ENCODE measurements at regions not wholly inside any gene's neighbourhood (a gene's known extent, or its start where the extent isn't known, plus 50 kb on each side); places are given as distances from the start of the nearest gene placed in this dataset.
"Not testable (repeated sequence)": the region's sequence is repeated elsewhere in the genome, so short reads cannot be mapped to it uniquely, and the experiment has no call there.

DNA sequence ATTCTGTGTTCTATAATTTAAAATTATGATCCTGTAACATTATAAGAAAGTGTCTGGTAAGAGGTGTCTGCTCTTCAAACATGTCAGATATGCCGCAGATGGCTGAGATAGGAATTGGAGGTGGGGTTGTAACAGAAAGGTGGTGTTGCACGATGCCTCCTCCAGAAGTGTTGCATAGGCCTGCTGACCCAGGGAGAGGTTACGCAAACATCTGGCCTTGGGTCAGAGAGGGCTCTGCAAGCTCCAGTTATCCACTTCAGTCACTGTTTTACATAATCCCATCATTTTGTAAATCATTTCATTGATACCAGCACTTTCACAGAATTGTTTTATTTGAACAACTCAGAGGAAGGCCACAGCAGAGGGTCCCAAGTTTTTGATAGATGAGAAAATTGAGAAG, 256.5 kb downstream of the OSR1 start:
- Mint-ChIP-seq H3K27me3 (no peaks in the 10 kb centered on the region), H3K9me3 (peaks cover 0 to 2% of the 10 kb centered on the region in 2 donors), H3K4me1 (peaks cover 0 to 2% of the 10 kb centered on the region in 2 donors), H3K27ac (no peak overlapping the region), H3K4me3 (no peak overlapping the region), H3K36me3 (no peaks in the 10 kb centered on the region)
- ATAC-seq (replicated peaks) (no peak), DNase-seq (no peak)

GRCh38 chr2:19100570-19100969, 257.9 kb downstream of the OSR1 start:
- ATAC-seq (replicated peaks) (no peak), DNase-seq (no peak)
- H3K4me1 Mint-ChIP-seq = peaks cover 0 to 2% of the 10 kb centered on the region in 2 donors
- no peak overlapping the region for H3K4me3 Mint-ChIP-seq
- H3K27me3 Mint-ChIP-seq = no peaks in the 10 kb centered on the region
- peaks cover 3 to 4% of the 10 kb centered on the region in 2 donors for H3K9me3 Mint-ChIP-seq
- H3K27ac Mint-ChIP-seq = no peak overlapping the region
- no peaks in the 10 kb centered on the region for H3K36me3 Mint-ChIP-seq

- no peak overlapping the region for H3K4me3 Mint-ChIP-seq
- ATAC-seq (replicated peaks) (no peak), DNase-seq (no peak)
- peaks cover 2 to 7% of the 10 kb centered on the region in 2 donors for H3K9me3 Mint-ChIP-seq
- H3K4me1 Mint-ChIP-seq = peaks cover 0 to 2% of the 10 kb centered on the region in 2 donors
- no peaks in the 10 kb centered on the region for H3K27me3 Mint-ChIP-seq
- H3K27ac Mint-ChIP-seq = no peak overlapping the region
- no peaks in the 10 kb centered on the region for H3K36me3 Mint-ChIP-seq
Observed at GRCh38 chr2:19099181-19099580, 259.2 kb downstream of the OSR1 start.

- H3K9me3 Mint-ChIP-seq = peaks cover 4 to 10% of the 10 kb centered on the region in 2 donors
- no peak overlapping the region for H3K27ac Mint-ChIP-seq
- peaks cover 0 to 2% of the 10 kb centered on the region in 2 donors for H3K4me1 Mint-ChIP-seq
- H3K4me3 Mint-ChIP-seq = no peak overlapping the region
- ATAC-seq (replicated peaks) = no peak
- H3K27me3 Mint-ChIP-seq = no peaks in the 10 kb centered on the region
- no peak for DNase-seq
- H3K36me3 Mint-ChIP-seq = no peaks in the 10 kb centered on the region
Observed at GRCh38 chr2:19098467-19099160, 259.8 kb downstream of the OSR1 start.

GRCh38 chr2:19089476-19089875, 268.9 kb downstream of the OSR1 start:
- not testable (repeated sequence) for H3K27ac Mint-ChIP-seq; H3K9me3 Mint-ChIP-seq; ATAC-seq (replicated peaks); H3K4me3 Mint-ChIP-seq; H3K36me3 Mint-ChIP-seq; H3K4me1 Mint-ChIP-seq; DNase-seq; H3K27me3 Mint-ChIP-seq

GRCh38 chr2:19086231-19086651, 272.2 kb downstream of the OSR1 start:
- H3K4me1 Mint-ChIP-seq = no peaks in the 10 kb centered on the region
- no peak overlapping the region for H3K4me3 Mint-ChIP-seq
- H3K27ac Mint-ChIP-seq = no peak overlapping the region
- DNase-seq (no peak), ATAC-seq (replicated peaks) (no peak)
- H3K9me3 Mint-ChIP-seq = peaks cover 2 to 4% of the 10 kb centered on the region in 2 donors
- H3K27me3 Mint-ChIP-seq = no peaks in the 10 kb centered on the region
- peaks cover 0 to 4% of the 10 kb centered on the region in 2 donors for H3K36me3 Mint-ChIP-seq

DNA sequence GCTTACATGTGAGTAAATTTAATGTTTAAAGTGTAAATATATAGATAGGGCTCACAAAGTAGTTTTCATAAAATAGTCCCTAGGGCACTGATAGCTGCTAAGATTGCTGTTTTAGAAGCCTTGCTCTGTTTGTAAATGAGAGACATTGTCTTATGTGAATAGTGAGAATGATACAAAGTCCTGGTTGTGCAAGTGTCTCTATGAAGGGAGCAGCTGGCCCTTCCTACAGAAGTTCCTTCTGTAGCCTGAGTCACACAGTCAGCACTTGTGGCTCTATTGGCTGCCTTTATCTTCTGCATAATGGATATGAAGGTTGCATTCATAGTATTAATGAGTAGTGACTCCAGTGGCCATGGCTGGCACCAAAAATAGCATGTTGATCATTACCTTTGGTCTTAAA, 279.7 kb downstream of the OSR1 start:
- peaks cover 0 to 4% of the 10 kb centered on the region in 2 donors for H3K36me3 Mint-ChIP-seq
- no peak overlapping the region for H3K4me3 Mint-ChIP-seq
- H3K27me3 Mint-ChIP-seq = no peaks in the 10 kb centered on the region
- H3K4me1 Mint-ChIP-seq = no peaks in the 10 kb centered on the region
- peaks cover 0 to 2% of the 10 kb centered on the region in 2 donors for H3K9me3 Mint-ChIP-seq
- ATAC-seq (replicated peaks) = no peak
- no peak overlapping the region for H3K27ac Mint-ChIP-seq
- DNase-seq = no peak

GRCh38 chr2:19073522-19073921, 284.9 kb downstream of the OSR1 start:
- no peaks in the 10 kb centered on the region for H3K27me3 Mint-ChIP-seq
- DNase-seq = no peak
- no peaks in the 10 kb centered on the region for H3K9me3 Mint-ChIP-seq
- no peaks in the 10 kb centered on the region for H3K36me3 Mint-ChIP-seq
- ATAC-seq (replicated peaks) = no peak
- H3K27ac Mint-ChIP-seq = no peak overlapping the region
- H3K4me1 Mint-ChIP-seq = no peaks in the 10 kb centered on the region
- no peak overlapping the region for H3K4me3 Mint-ChIP-seq

- H3K4me3 Mint-ChIP-seq = no peak overlapping the region
- no peaks in the 10 kb centered on the region for H3K9me3 Mint-ChIP-seq
- H3K27me3 Mint-ChIP-seq = no peaks in the 10 kb centered on the region
- no peaks in the 10 kb centered on the region for H3K4me1 Mint-ChIP-seq
- H3K27ac Mint-ChIP-seq = no peak overlapping the region
- DNase-seq (no peak), ATAC-seq (replicated peaks) (no peak)
- H3K36me3 Mint-ChIP-seq = no peaks in the 10 kb centered on the region
Observed at GRCh38 chr2:19072161-19072560, 286.3 kb downstream of the OSR1 start.

- no peak overlapping the region for H3K27ac Mint-ChIP-seq
- H3K4me3 Mint-ChIP-seq = no peak overlapping the region
- H3K27me3 Mint-ChIP-seq = no peaks in the 10 kb centered on the region
- no peaks in the 10 kb centered on the region for H3K9me3 Mint-ChIP-seq
- DNase-seq = no peak
- H3K36me3 Mint-ChIP-seq = no peaks in the 10 kb centered on the region
- ATAC-seq (replicated peaks) = no peak
- H3K4me1 Mint-ChIP-seq = no peaks in the 10 kb centered on the region
Observed at GRCh38 chr2:19070886-19071285, 287.5 kb downstream of the OSR1 start.

GRCh38 chr2:19068206-19068605, 290.2 kb downstream of the OSR1 start:
- no peak for DNase-seq
- Mint-ChIP-seq H3K27me3 (no peaks in the 10 kb centered on the region), H3K4me3 (no peak overlapping the region), H3K36me3 (no peaks in the 10 kb centered on the region), H3K4me1 (no peaks in the 10 kb centered on the region), H3K9me3 (no peaks in the 10 kb centered on the region), H3K27ac (no peak overlapping the region)
- ATAC-seq (replicated peaks) = no peak

DNA sequence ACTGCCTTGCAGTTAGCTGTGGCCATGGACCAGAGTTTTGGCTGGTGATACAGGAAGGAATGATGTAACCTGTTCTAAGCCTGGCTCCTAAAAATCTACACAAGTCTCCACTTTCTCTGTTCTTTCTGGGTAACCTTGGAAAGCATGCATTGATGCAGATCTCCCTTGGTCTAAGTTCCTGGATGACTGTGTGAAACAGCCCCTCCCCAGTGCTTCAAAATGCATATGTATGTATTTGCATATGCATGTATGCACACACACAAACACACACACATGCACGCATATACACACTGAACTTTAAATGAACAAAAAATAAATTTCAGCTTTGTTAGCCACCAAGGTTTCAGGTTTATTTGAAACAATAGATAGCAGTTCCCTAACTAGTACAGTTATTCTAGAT, 296.1 kb downstream of the OSR1 start:
- ATAC-seq (replicated peaks) = no peak
- no peaks in the 10 kb centered on the region for H3K36me3 Mint-ChIP-seq
- peaks cover 0 to 2% of the 10 kb centered on the region in 2 donors for H3K9me3 Mint-ChIP-seq
- no peak for DNase-seq
- no peak overlapping the region for H3K4me3 Mint-ChIP-seq
- no peaks in the 10 kb centered on the region for H3K27me3 Mint-ChIP-seq
- H3K4me1 Mint-ChIP-seq = no peaks in the 10 kb centered on the region
- no peak overlapping the region for H3K27ac Mint-ChIP-seq

DNA sequence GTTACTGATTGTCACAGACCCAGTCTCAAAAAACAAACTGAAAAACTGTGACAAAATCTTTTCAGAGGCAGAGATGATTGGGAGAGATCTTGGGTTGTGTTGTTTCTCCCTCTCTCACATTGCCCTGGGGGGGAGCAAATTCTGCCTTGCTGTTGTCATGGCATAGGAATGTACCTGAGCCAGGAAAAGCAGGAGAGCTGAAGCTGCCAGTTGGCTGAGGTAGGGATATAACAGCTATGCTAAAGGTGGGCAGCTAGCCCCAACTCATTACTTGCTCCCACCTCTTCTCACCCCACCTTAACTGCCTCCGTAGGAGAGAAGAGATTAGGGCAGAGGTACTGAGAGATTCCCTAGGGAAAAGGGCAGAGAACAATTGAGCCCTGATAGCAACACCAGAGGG, 299.3 kb downstream of the OSR1 start:
- Mint-ChIP-seq H3K4me3 (no peak overlapping the region), H3K27ac (no peak overlapping the region)

GRCh38 chr2:19051203-19051831, 307.1 kb downstream of the OSR1 start:
- Mint-ChIP-seq H3K4me1 (no peaks in the 10 kb centered on the region), H3K27ac (no peak overlapping the region), H3K9me3 (peaks cover 0 to 5% of the 10 kb centered on the region in 2 donors), H3K27me3 (no peaks in the 10 kb centered on the region), H3K36me3 (no peaks in the 10 kb centered on the region), H3K4me3 (no peak overlapping the region)
- DNase-seq (no peak), ATAC-seq (replicated peaks) (no peak)

More for the DNA sequence above, 299.3 kb downstream of the OSR1 start:
- no peaks in the 10 kb centered on the region for H3K4me1 Mint-ChIP-seq
- H3K9me3 Mint-ChIP-seq = peaks cover 0 to 5% of the 10 kb centered on the region in 2 donors
- ATAC-seq (replicated peaks) = no peak
- H3K36me3 Mint-ChIP-seq = no peaks in the 10 kb centered on the region
- DNase-seq = no peak
- H3K27me3 Mint-ChIP-seq = no peaks in the 10 kb centered on the region

- Mint-ChIP-seq H3K9me3 (peaks cover 0 to 5% of the 10 kb centered on the region in 2 donors), H3K4me1 (no peaks in the 10 kb centered on the region), H3K27me3 (no peaks in the 10 kb centered on the region), H3K4me3 (no peak overlapping the region), H3K27ac (no peak overlapping the region), H3K36me3 (no peaks in the 10 kb centered on the region)
- DNase-seq (no peak), ATAC-seq (replicated peaks) (no peak)
Observed at GRCh38 chr2:19050354-19050753, 308.1 kb downstream of the OSR1 start.
